HepG2 (cell line): ENCODE measurements at regions not wholly inside any gene's neighbourhood (a gene's known extent, or its start where the extent isn't known, plus 50 kb on each side); places are given as distances from the start of the nearest gene placed in this dataset.

ENCODE experiments used
- AKAP8 ChIP-seq: sonication (generic); formaldehyde crosslinking; IDR thresholded peaks from 2 replicates; pipeline ENCODE4 v1.5.1; 2020; ENCODE audit warnings: mild to moderate bottlenecking, missing genetic modification reagents
- AKNA ChIP-seq: sonication (generic); formaldehyde crosslinking; IDR thresholded peaks from 2 replicates; pipeline ENCODE4 v1.4.0; 2020; ENCODE audit warnings: missing genetic modification reagents, borderline replicate concordance
- BRCA1 ChIP-seq: sonication (generic); formaldehyde crosslinking; IDR thresholded peaks from 2 replicates; pipeline ENCODE4 v1.4.0; 2020; ENCODE audit warnings: missing genetic modification reagents
- MLLT10 ChIP-seq: sonication (generic); formaldehyde crosslinking; IDR thresholded peaks from 2 replicates; pipeline ENCODE4 v1.4.0; 2020; ENCODE audit warnings: missing genetic modification reagents
- PPARG ChIP-seq: conservative IDR thresholded peaks from 2 replicates; pipeline ENCODE4 v1.6.1; 2016; ENCODE audit warnings: missing biosample characterization, missing genetic modification reagents
- PRDM4 ChIP-seq: sonication (generic); formaldehyde crosslinking; IDR thresholded peaks from 2 replicates; pipeline ENCODE4 v1.9.0; 2021; ENCODE audit warnings: missing genetic modification reagents, borderline replicate concordance
- RBAK ChIP-seq: sonication (generic); formaldehyde crosslinking; IDR thresholded peaks from 2 replicates; pipeline ENCODE4 v1.5.1; 2020; ENCODE audit warnings: mild to moderate bottlenecking, missing genetic modification reagents
- RBFOX2 ChIP-seq: fragments of 200-400 bp; formaldehyde crosslinking; IDR thresholded peaks from 2 replicates; pipeline ENCODE4 v1.6.1; 2017; ENCODE audit warnings: low read depth, mild to moderate bottlenecking, low read length
- SNAI1 ChIP-seq: sonication (generic); formaldehyde crosslinking; IDR thresholded peaks from 2 replicates; pipeline ENCODE4 v1.5.0; 2020; ENCODE audit warnings: mild to moderate bottlenecking, missing genetic modification reagents, borderline replicate concordance
- SP5 ChIP-seq: IDR thresholded peaks from 2 replicates; pipeline ENCODE4 v1.6.1; 2016; ENCODE audit warnings: low read depth, borderline replicate concordance
- TAF15 ChIP-seq: fragments of 200-400 bp; formaldehyde crosslinking; IDR thresholded peaks from one replicate; pipeline ENCODE4 v1.6.1; 2018; ENCODE audit warnings: mild to moderate bottlenecking, low read depth, low read length; ENCODE audit not compliant: poor library complexity, severe bottlenecking
- ZBTB34 ChIP-seq: sonication (generic); formaldehyde crosslinking; IDR thresholded peaks from 2 replicates; pipeline ENCODE4 v1.8.0; 2022; ENCODE audit warnings: mild to moderate bottlenecking, missing genetic modification reagents
- ZMYM3 ChIP-seq: sonication (generic); formaldehyde crosslinking; IDR thresholded peaks from 2 replicates; pipeline ENCODE4 v1.5.1; 2020; ENCODE audit warnings: mild to moderate bottlenecking, missing genetic modification reagents
- ZNF446 ChIP-seq: sonication (generic); formaldehyde crosslinking; IDR thresholded peaks from 2 replicates; pipeline ENCODE4 v1.5.0; 2020; ENCODE audit warnings: mild to moderate bottlenecking, missing genetic modification reagents
- TF ChIP-seq, protein P1 (sequence below): sonication (generic); formaldehyde crosslinking; IDR thresholded peaks from 2 replicates; pipeline ENCODE4 v1.8.1; 2023; ENCODE audit warnings: mild to moderate bottlenecking, moderate library complexity, missing genetic modification reagents
- TF ChIP-seq, protein P2 (sequence below): sonication (generic); formaldehyde crosslinking; IDR thresholded peaks from 2 replicates; pipeline ENCODE4 v1.4.0; 2020; ENCODE audit warnings: missing genetic modification reagents

- TF ChIP-seq, protein P1, sequence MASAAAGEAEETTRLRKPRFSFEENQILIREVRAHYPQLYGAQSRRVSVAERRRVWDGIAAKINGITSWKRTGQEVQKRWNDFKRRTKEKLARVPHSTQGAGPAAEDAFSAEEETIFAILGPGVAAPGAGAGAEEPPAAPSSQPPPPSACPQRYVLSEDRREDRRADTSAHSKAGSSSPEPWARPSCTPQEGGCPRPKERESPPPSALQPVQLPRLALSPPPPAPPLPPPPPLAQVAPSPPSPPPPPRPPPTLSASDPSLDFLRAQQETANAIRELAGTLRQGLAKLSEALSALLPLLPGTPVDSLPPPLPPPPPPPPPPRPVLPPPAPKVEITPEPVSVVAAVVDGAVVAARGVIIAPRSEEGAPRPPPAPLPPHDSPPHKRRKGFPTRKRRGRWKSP (CRISPR knock-in tag), result peak; percentile 79; the same call in 1 of the 2 replicates
- TF ChIP-seq PPARG (CRISPR knock-in tag) (no peak), RBFOX2 (no peak), MLLT10 (CRISPR knock-in tag) (no peak), AKNA (CRISPR knock-in tag) (no peak), ZMYM3 (CRISPR knock-in tag) (peak; percentile 64; the same call in 1 of the 2 replicates), PRDM4 (CRISPR knock-in tag) (no peak), BRCA1 (CRISPR knock-in tag) (no peak), TAF15 (no peak), SP5 (CRISPR knock-in tag) (0 out of 2 replicates have a peak, but pooled peaks have one; percentile 25), AKAP8 (CRISPR knock-in tag) (no peak), ZBTB34 (CRISPR knock-in tag) (no peak; the same call in 1 of the 2 replicates), SNAI1 (CRISPR knock-in tag) (no peak), RBAK (CRISPR knock-in tag) (no peak), ZNF446 (no peak)
- TF ChIP-seq, protein P2, sequence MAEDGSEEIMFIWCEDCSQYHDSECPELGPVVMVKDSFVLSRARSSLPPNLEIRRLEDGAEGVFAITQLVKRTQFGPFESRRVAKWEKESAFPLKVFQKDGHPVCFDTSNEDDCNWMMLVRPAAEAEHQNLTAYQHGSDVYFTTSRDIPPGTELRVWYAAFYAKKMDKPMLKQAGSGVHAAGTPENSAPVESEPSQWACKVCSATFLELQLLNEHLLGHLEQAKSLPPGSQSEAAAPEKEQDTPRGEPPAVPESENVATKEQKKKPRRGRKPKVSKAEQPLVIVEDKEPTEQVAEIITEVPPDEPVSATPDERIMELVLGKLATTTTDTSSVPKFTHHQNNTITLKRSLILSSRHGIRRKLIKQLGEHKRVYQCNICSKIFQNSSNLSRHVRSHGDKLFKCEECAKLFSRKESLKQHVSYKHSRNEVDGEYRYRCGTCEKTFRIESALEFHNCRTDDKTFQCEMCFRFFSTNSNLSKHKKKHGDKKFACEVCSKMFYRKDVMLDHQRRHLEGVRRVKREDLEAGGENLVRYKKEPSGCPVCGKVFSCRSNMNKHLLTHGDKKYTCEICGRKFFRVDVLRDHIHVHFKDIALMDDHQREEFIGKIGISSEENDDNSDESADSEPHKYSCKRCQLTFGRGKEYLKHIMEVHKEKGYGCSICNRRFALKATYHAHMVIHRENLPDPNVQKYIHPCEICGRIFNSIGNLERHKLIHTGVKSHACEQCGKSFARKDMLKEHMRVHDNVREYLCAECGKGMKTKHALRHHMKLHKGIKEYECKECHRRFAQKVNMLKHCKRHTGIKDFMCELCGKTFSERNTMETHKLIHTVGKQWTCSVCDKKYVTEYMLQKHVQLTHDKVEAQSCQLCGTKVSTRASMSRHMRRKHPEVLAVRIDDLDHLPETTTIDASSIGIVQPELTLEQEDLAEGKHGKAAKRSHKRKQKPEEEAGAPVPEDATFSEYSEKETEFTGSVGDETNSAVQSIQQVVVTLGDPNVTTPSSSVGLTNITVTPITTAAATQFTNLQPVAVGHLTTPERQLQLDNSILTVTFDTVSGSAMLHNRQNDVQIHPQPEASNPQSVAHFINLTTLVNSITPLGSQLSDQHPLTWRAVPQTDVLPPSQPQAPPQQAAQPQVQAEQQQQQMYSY (CRISPR knock-in tag), result no peak
These were observed 236.3 kb upstream of the NWD2 start (continued) for GRCh38 chr4:37008199-37008598.
